GM19035 (cell line): ENCODE measurements at regions not wholly inside any gene's neighbourhood (a gene's known extent, or its start where the extent isn't known, plus 50 kb on each side); places are given as distances from the start of the nearest gene placed in this dataset.
"Not testable (repeated sequence)": the region's sequence is repeated elsewhere in the genome, so short reads cannot be mapped to it uniquely, and the experiment has no call there.

Experiments
- ATAC-seq: cut with Tn5 transposase; IDR thresholded peaks from one replicate; pipeline ENCODE4 v1.9.1; 2021; ENCODE audit not compliant: unreplicated experiment

DNA sequence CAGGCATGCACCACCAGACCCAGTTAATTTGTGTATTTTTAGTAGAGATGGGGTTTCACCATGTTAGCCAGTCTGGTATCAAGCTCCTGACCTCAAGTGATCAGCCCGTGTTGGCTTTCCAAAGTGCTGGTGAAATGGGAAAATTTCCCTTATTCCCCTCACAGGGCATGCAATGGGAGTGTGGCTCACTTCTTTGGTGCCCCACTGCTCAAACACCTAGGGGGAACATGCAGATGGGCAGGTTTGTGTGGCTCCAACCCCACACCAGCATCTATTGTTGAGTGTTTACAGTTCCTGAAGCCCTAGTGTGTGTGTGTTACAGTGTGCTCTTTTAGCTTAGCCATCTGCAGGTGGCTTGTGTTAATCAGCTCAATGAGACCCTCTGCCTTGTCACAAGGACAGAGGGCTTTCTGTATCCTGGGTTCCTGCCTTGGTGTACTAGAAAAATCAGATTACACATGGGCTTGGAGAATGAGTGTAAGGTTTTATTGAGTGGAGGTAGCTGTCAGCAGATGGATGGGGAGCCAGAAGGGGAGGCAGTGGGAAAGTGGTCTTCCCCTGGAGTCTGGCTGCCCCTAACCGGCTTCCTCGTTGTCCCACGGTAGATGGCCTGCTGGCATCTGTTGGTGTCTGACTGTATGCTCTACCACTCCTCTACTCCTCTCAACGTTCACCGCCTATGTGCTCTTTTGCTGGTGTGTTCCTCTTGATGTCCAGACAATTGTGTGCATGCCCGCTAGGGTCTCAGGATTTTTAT lies 248.1 kb upstream of the CBLB start:
- ATAC-seq, result no peak

DNA sequence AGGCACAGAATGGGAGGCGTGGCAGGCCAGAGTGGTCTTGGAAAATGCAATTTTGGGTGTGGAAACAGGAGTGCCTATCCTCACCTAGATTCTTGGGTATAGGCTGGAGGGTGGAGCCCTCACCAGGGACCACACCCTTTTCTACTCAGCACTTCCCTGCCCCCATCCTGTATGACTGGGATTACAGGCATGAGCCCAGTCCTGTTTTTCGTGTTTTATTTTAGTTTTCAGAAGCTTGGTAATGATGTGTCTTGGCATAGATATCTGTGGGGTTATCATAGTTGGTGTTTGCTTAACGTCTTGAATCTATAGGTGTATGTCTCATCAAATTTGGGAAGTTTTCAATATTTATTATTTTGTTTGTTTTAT lies 248.7 kb upstream of the CBLB start:
- no peak for ATAC-seq

DNA sequence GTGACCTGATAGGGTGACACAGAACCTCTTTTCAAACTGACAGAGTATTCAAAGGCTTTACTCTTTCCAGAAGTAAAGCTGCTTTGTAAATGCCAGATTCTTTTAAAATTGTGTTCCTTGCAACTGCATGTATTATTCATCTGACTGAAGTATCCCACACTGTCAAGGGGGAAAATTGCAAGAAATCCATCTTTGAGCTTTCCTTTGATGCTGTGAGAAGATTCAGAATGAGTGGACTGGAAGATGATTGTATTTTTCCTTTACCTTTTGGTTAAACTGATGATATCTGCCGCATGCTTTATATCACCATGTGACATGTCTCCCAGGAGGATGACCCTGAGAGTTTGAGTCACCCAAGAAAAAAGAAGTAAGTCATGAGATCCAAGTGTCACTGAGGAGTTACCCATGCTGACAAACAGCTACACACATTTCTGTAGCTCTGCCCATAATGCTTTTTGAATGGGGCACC lies 250.8 kb upstream of the CBLB start:
- ATAC-seq, result no peak

GRCh38 chr3:106120356-106120755 lies 251.5 kb upstream of the CBLB start:
- no peak for ATAC-seq

DNA sequence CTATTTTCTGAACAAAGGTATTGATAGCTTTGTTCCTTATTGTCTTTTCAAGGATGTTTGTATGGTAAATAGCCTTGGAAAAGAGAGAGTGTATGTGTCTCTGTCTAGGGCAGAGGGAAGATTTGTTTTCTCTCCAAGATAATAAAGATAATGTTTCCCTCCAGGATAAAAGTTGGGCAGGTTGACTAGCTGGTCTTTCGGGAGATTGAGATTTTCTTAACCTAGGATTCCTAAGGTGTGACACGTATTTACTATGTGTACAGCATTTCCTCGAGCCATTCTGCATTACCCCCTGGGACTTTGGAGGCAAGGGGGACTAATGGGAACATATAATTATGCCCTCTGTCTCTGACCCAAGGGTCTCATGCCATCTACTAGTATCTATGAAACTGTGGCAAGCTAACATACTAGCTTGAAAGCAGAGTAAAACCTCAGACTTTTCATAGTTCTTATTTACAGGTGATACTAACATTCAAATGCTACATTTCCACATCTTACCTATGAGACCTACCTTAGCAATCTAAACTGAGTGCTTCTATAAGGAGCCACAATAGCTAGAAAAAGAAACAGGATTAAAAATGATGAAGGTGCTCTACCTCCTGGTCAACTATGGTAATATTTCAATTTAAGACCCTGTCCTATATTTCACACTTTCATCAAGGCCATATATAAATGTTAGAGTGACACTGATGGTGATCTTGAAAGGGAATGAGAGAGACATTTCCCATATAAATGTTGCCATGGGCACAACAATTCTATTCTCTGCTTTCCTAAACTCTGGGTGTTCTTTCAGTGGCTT lies 252.9 kb upstream of the CBLB start:
- no peak for ATAC-seq

DNA sequence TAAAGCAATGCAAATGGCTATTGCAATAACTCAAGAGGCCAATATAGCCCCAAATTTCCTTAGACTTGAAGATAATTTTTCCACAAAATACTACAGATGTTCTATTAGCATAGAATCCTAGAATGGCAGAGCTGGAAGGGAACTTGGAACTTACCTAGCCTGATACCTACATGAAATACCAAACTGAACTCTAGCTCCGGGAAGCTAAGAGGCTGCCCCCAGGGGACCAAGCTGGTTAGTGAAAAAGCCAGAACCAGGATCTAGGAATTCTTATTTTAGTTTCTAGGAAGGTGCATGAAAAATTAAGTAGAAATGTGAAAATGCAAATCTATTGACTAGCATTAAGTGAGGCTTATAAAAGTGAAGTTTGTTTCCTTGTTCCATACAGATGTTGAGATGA lies 256.0 kb upstream of the CBLB start:
- ATAC-seq, result no peak

- no peak for ATAC-seq
Observed at GRCh38 chr3:106125321-106125720, 256.5 kb upstream of the CBLB start.

DNA sequence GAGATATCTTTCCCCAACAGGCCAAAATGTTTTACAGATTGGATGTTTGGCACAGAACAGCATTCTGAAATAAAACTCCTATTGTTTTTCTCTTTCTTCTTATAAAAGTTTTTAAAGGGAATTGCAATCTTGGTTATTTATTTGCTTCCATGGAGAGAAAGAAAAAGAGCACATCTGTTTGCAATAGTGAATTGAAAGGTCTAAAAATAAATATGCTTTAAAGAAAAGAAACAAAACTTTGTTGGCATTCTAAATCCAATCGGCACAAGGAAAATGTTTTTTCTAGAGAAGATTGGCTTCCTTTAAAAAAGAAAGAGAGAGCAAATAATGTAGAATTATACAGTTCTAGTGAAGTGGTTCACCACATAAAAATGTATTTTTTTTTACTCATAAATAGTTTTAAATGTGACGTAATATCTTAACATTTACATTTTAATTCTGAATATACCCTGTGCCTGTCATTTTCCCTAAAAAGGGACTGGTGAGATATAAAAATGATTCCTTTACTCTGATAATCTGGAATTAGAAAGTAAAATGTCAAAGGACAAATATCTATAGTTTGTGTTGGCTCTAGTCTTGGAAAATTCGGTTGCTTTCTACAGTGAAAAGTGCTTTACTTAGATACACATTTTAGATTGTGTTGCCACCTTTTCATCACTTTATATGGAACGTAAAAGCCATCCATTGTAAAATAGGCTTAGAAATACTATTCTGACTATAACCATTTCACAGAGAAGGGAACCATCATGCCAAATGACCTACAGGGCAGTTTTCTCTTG lies 257.4 kb upstream of the CBLB start:
- ATAC-seq, result no peak

DNA sequence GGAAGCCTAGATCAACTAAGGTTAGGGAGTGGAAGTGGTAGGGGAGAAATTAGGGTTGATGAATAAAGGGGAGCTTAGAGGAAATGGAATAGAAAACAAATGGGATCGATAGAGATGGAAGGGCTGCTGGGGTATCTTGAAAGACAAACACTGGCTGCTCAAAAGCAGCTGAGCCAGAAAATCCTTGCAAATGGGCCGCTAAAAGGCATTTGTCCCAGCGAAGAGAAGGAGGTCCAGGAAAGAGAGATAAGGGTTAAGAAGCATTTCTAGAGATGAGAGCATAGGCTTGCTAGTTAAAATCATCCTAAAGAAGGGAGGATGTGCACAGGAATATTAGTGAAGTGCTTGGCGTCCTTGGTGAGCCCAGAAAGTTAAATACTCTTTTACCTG lies 258.0 kb upstream of the CBLB start:
- no peak for ATAC-seq

DNA sequence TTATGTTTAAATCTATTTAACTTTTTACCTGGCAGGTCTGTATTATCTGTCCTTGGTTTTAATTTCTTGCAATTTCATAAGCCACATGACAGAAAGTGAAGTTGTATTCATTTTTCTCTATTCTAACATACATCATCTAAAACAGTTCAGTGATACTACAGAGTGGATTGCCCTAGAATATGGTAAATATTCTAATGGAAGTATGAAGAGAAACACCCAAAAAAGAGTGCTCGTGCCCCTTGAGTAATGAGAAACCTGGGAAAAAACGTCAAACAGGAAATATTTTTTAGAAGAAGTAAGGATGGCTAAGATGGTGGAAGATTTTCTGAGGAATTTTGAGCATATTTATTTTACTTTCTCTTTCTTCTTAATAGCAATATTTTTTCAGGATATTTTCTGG lies 261.1 kb upstream of the CBLB start:
- no peak for ATAC-seq

DNA sequence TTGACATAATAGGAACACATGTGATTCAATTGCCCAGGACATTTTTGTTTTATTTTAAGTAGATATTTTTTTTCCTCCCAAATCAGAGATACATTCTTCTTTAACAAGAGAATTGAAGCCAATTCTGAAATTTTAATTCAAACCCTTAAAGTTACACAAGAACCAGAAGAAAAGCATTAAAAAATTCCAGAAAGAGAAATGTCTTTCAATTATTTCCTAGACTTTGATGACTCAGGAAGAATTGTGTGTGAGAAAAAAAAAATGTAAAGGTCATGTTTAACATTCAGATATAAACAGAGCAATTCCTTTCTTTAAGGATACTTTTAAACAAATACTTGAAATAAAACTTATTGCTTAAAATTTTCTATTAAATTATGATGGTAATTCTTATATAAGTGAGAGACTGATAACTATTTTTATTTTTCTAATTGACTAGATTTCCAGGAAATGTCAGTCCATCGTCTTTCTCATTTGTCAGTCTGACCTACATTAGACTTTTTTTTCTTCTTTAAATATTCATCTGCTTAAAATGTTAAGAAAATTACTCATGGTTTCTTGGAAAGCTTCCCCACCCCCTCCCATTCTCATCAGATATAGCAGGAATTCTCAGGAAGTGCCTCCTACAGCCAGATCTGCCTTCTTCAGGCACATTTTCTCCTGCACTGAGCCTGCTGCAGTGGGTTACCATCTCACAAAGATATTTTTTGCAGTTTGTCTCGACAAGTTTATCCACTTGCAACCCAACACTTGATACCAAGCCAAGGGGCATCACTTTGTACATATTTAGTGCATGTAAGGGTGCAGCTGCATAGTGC lies 261.8 kb upstream of the CBLB start:
- ATAC-seq, result no peak

DNA sequence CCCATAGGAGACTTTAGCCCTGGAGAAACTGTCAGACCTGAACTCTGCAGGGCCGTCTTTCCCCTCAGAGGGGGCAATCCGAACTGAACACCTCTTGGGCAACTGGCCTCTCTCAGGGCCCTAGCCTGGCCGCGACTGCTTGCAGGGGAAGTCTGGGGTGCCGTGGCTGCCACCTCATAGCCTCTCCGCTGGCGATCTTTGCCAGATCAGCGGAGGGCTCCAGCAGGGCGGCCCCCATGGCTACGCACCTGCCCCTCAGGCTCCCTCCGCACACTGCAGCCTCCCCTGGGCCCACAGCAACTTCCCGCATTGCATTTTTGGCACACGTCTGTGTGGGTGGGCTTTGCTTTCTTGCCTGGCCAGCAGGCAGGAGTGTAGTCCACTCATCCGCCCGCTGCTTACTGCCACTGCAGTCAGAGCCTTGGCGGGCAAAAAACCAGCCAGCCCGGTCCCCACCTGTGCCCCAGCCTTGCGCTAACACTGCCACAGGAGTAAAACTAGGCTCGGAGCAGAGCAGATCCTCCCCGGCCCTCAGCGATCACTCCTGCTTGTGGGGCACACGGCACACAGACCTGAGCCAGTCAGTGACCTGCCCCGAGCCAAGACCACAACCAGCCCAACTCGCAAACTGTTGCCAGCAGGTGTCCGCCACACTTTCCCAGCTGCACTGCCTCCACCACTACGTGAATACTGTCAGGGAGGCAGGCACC lies 266.8 kb upstream of the CBLB start:
- no peak for ATAC-seq

DNA sequence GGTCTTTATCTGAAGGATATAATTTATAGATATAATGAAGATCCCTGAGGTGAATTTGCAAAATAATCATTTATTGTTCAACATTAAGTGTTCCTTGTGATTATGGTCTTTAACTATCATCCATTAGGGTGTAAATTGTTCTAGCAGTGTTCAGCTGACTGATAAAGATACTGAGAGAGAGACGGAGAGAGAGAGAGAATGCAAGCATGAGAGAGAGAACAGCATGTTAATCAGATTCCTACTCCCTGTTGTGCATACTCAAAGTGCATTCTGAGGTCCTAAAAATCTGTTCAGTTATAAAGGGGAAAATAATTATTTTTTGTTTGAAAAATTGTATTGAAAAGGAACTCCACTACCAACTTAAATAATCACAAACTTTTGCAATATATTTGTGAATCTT lies 271.0 kb upstream of the CBLB start:
- no peak for ATAC-seq

DNA sequence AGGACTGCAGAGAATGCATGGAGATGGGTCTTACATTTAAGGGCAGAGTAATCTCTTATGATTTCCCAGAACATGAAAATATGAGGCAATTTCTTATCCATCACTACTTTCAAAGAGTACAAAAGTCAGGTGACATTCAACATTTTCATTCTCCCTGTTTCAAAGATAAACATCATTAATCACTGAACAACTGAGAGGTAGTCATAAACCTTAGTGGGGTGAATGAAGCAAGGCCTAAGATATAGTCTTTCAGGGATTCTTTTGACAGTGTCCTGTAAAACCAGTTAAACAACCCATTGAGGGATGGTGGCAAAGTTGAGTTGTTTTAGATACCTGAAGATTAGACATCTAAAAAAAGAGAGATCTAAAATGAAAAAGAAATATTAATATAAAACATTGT lies 271.6 kb upstream of the CBLB start:
- ATAC-seq, result no peak

DNA sequence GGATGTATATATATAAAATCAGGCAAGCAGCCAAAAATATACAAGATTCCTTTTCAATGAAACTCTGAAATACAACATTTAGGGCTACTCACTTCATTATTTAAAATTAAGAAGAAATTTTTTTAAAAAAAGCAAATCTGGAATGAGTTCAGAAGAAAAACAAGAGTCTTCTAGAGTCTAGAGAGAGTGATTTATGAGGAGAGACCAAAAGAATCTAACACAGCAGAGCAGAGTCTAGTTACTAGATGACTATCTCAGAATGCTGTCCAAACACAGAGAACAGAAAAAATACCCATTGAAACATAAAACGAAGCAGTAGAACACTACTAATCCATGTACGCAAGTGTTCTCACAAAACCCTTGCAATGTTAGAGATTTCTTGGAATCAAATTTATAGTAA lies 275.2 kb upstream of the CBLB start:
- no peak for ATAC-seq

- ATAC-seq, result not testable (repeated sequence)
Observed at GRCh38 chr3:106148440-106149082, 279.7 kb upstream of the CBLB start.

DNA sequence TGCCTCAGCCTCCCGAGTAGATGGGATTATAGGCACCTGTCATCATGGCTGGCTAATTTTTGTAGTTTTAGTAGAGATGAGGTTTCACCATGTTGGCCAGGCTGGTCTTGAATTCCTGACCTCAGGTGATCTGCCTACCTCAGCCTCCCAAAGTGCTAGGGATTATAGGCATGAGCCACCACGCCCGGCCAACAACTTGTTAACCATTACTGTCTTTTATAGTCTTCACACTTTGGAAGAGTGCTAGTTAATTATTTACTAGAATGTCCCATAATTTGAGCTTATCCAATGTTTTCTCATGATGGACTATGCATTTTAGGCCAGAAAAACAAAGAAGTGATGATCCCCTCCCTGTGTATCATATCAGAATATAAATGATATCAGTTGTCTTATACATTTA lies 288.6 kb upstream of the CBLB start:
- no peak for ATAC-seq

DNA sequence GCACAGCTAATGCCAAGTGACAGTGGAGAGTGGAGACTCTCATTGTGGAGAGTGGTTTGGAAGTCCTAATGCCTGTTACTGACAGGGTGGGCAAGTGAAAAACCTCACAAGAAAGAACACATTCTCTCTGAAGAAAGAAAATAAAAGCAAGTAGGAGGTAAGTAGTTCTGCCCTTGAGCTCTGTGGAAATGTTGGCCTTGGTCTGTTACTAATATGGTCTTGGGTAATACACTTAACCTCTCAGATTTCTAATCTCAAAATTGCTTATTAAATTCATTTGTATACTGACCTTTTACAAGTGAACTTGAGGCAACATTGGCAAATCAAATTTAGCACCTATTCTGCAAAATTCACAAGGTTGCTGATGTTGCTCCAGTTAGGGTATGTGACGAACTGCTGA lies 291.6 kb upstream of the CBLB start:
- ATAC-seq, result no peak

DNA sequence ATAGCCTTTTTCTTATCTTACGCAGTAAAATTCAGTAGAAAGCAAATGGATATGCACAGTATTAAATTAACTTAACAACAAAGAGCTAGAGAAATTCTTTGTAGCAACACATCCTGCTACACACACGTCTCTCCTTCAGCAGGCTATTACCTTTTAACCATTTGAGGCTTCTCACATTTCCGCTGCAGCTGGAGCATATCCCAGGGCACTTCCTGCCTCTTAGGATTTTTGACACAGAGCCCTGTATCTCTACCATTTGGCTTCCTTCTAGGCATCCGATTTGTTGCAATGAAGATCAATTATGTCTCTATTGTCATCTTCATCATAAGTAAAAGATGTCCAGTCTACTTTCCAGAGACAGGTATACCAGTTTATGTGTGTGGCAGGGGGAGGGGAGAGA lies 292.4 kb upstream of the CBLB start:
- ATAC-seq, result no peak

DNA sequence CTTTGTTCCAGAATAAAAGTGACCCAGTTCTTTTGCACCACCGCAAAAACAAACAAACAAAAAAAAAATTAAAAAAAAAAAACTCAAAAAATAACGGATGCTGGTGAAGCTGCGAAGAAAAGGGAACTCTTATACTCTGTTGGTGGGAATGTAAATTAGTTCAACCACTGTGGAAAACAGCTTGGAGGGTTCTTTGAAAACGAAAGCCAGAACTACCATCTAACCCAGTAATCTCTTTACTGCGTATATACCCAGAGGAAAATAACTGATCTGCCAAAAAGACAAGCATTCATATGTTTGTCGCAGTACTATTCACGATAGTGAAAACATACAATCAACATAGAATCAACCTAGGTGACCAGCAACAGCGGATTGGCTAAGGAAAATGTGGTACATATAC lies 298.9 kb upstream of the CBLB start:
- no peak for ATAC-seq
